ENCODE measurements at regions not wholly inside any gene's neighbourhood (a gene's known extent, or its start where the extent isn't known, plus 50 kb on each side); places are given as distances from the start of the nearest gene placed in this dataset.

DNA sequence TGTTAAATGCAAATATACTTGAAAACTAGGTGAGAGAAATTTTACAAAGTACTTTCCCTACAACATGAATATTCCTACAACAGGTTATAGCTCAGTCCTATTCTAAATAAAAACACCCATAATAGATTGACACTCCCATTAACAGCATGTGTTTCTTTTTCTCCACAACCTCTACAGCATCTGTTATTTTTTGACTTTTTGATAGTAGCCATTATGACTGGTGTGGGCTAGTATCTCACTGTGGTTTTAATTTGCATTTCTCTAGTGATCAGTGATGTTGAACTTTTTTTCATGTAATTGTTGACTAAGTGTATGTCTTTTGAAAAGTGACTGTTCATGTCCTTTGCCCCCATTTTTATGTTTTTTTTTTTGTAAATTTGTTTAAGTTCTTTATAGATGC lies 1506.1 kb upstream of the CDH9 start (continued):
- TF ChIP-seq, protein P1, sequence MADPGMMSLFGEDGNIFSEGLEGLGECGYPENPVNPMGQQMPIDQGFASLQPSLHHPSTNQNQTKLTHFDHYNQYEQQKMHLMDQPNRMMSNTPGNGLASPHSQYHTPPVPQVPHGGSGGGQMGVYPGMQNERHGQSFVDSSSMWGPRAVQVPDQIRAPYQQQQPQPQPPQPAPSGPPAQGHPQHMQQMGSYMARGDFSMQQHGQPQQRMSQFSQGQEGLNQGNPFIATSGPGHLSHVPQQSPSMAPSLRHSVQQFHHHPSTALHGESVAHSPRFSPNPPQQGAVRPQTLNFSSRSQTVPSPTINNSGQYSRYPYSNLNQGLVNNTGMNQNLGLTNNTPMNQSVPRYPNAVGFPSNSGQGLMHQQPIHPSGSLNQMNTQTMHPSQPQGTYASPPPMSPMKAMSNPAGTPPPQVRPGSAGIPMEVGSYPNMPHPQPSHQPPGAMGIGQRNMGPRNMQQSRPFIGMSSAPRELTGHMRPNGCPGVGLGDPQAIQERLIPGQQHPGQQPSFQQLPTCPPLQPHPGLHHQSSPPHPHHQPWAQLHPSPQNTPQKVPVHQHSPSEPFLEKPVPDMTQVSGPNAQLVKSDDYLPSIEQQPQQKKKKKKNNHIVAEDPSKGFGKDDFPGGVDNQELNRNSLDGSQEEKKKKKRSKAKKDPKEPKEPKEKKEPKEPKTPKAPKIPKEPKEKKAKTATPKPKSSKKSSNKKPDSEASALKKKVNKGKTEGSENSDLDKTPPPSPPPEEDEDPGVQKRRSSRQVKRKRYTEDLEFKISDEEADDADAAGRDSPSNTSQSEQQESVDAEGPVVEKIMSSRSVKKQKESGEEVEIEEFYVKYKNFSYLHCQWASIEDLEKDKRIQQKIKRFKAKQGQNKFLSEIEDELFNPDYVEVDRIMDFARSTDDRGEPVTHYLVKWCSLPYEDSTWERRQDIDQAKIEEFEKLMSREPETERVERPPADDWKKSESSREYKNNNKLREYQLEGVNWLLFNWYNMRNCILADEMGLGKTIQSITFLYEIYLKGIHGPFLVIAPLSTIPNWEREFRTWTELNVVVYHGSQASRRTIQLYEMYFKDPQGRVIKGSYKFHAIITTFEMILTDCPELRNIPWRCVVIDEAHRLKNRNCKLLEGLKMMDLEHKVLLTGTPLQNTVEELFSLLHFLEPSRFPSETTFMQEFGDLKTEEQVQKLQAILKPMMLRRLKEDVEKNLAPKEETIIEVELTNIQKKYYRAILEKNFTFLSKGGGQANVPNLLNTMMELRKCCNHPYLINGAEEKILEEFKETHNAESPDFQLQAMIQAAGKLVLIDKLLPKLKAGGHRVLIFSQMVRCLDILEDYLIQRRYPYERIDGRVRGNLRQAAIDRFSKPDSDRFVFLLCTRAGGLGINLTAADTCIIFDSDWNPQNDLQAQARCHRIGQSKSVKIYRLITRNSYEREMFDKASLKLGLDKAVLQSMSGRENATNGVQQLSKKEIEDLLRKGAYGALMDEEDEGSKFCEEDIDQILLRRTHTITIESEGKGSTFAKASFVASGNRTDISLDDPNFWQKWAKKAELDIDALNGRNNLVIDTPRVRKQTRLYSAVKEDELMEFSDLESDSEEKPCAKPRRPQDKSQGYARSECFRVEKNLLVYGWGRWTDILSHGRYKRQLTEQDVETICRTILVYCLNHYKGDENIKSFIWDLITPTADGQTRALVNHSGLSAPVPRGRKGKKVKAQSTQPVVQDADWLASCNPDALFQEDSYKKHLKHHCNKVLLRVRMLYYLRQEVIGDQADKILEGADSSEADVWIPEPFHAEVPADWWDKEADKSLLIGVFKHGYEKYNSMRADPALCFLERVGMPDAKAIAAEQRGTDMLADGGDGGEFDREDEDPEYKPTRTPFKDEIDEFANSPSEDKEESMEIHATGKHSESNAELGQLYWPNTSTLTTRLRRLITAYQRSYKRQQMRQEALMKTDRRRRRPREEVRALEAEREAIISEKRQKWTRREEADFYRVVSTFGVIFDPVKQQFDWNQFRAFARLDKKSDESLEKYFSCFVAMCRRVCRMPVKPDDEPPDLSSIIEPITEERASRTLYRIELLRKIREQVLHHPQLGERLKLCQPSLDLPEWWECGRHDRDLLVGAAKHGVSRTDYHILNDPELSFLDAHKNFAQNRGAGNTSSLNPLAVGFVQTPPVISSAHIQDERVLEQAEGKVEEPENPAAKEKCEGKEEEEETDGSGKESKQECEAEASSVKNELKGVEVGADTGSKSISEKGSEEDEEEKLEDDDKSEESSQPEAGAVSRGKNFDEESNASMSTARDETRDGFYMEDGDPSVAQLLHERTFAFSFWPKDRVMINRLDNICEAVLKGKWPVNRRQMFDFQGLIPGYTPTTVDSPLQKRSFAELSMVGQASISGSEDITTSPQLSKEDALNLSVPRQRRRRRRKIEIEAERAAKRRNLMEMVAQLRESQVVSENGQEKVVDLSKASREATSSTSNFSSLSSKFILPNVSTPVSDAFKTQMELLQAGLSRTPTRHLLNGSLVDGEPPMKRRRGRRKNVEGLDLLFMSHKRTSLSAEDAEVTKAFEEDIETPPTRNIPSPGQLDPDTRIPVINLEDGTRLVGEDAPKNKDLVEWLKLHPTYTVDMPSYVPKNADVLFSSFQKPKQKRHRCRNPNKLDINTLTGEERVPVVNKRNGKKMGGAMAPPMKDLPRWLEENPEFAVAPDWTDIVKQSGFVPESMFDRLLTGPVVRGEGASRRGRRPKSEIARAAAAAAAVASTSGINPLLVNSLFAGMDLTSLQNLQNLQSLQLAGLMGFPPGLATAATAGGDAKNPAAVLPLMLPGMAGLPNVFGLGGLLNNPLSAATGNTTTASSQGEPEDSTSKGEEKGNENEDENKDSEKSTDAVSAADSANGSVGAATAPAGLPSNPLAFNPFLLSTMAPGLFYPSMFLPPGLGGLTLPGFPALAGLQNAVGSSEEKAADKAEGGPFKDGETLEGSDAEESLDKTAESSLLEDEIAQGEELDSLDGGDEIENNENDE (IDR thresholded peaks at IDR 0.05; ENCODE audit: insufficient replicate concordance, low read length), result no peak
- TF ChIP-seq, protein P2, sequence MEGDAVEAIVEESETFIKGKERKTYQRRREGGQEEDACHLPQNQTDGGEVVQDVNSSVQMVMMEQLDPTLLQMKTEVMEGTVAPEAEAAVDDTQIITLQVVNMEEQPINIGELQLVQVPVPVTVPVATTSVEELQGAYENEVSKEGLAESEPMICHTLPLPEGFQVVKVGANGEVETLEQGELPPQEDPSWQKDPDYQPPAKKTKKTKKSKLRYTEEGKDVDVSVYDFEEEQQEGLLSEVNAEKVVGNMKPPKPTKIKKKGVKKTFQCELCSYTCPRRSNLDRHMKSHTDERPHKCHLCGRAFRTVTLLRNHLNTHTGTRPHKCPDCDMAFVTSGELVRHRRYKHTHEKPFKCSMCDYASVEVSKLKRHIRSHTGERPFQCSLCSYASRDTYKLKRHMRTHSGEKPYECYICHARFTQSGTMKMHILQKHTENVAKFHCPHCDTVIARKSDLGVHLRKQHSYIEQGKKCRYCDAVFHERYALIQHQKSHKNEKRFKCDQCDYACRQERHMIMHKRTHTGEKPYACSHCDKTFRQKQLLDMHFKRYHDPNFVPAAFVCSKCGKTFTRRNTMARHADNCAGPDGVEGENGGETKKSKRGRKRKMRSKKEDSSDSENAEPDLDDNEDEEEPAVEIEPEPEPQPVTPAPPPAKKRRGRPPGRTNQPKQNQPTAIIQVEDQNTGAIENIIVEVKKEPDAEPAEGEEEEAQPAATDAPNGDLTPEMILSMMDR (IDR thresholded peaks at IDR 0.05; ENCODE audit: control extremely low read depth in 1 of 3, insufficient read depth in 1 of 3, low read depth in 1 of 3, low read length in 3 of 3), result no peak
- no peak for TF ChIP-seq NRF1 (IDR thresholded peaks at IDR 0.05; ENCODE audit: low read depth, low read length)
- TF ChIP-seq GTF2F1 (IDR thresholded peaks at IDR 0.05; ENCODE audit: borderline replicate concordance, low read depth, low read length), result no peak
- TF ChIP-seq, protein P3, sequence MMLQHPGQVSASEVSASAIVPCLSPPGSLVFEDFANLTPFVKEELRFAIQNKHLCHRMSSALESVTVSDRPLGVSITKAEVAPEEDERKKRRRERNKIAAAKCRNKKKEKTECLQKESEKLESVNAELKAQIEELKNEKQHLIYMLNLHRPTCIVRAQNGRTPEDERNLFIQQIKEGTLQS (IDR thresholded peaks at IDR 0.05; ENCODE audit: insufficient read depth, low read depth, low read length), result no peak
- TF ChIP-seq EZH2 (IDR thresholded peaks at IDR 0.05; ENCODE audit: low read depth, low read length, severe bottlenecking), result no peak
- TF ChIP-seq BRCA1 (IDR thresholded peaks at IDR 0.05; ENCODE audit: low read depth, low read length), result no peak
- no peak for TF ChIP-seq POU5F1 (IDR thresholded peaks at IDR 0.05; ENCODE audit: low read depth, low read length)

Data from H1 (cell line).